Skeletal muscle cell (primary cell): ENCODE measurements at regions not wholly inside any gene's neighbourhood (a gene's known extent, or its start where the extent isn't known, plus 50 kb on each side); places are given as distances from the start of the nearest gene placed in this dataset.
"Not testable (repeated sequence)": the region's sequence is repeated elsewhere in the genome, so short reads cannot be mapped to it uniquely, and the experiment has no call there.

Experiments
- DNase-seq: peaks from one replicate; pipeline ENCODE4 v3.0.0-alpha.2; 2010; ENCODE audit warnings: low read depth
- H3K4me3 ChIP-seq: 2 replicates; pipeline ENCODE4 v1.5.1; 2011; ENCODE audit warnings: low read depth, mild to moderate bottlenecking, control low read depth, low read length, moderate library complexity

DNA sequence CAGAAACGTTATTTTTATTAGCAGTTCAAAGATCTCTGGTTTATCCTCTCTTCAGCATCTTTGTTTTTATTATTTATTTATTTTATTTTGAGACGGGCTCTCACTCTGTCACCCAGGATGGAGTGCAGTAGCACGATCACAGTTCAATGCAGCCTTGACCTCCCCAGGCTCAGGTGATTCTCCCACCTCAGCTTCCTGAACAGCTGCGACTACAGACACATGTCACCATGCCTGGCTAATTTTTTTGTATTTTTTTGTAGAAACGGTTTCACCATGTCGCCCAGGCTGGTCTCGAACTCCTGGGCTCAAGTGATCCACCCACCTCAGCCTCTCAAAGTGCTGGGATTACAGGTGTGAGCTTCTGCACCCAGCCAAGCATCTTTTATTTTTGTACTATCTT lies 147.7 kb downstream of the CDRT15L2 start:
- DNase-seq, H3K4me3 ChIP-seq: not testable (repeated sequence)

DNA sequence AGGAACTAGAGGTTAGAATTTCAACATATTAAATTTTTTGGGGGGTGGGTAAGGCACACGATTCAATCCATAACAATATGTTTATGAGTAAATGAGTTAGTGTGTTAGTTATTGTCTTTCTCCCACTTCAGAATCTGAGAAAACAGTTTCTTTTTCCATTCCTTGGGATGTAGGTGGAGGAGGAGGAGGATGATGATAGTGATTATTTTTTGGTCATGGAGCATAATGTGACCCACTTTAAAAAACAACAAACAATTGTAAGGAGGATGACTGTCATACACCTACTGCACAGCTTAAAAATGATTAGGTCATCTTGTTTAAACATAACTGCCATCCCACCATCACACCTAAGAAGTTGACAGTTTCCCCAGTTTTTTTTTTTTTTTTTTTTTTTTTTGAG lies 148.7 kb downstream of the CDRT15L2 start:
- DNase-seq = no peak
- H3K4me3 ChIP-seq = no peak overlapping the region

GRCh38 chr17:20731131-20731530 lies 151.6 kb downstream of the CDRT15L2 start:
- not testable (repeated sequence) for H3K4me3 ChIP-seq, DNase-seq

- no peak for DNase-seq
- no peak overlapping the region for H3K4me3 ChIP-seq
These were observed 154.4 kb downstream of the CDRT15L2 start for GRCh38 chr17:20733923-20734322.

GRCh38 chr17:20735796-20736195 lies 156.3 kb downstream of the CDRT15L2 start:
- DNase-seq = no peak
- H3K4me3 ChIP-seq = no peak overlapping the region

GRCh38 chr17:20737636-20738035 lies 158.1 kb downstream of the CDRT15L2 start:
- DNase-seq, H3K4me3 ChIP-seq: not testable (repeated sequence)

- no peak for DNase-seq
- no peak overlapping the region for H3K4me3 ChIP-seq
These were observed 191.6 kb downstream of the CDRT15L2 start for GRCh38 chr17:20771104-20771503.

DNA sequence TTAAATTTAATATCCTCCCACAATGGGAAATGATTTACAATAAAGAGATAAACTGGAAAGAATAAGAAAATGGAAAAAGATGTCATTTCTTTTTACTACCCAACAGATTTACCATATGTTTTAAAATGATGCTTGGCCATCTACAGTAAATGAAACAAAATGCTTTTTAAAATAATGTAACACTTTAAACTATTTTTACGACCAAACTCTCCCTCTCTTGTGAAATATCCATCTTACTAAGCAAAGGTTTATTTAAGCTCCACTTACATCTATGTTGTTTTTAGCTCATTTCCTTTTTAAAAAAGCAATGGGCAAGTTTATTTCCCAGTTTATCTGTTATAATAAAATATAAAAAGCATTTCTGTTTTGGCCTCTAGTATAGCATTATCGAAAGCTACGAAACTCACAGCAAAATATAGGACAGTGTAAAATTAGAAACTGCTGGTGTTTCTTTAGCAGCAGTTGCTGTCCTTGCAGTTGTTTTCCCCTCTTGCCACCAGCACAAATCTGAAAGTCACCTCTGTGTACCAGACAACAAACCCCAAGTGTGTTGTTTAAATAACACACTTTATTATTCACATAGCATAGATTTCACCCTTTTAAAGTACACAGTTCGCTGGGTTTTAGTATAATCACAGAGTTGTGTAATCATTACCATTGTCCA lies 195.1 kb downstream of the CDRT15L2 start:
- H3K4me3 ChIP-seq = no peak overlapping the region
- DNase-seq = no peak

- no peak overlapping the region for H3K4me3 ChIP-seq
These were observed 195.8 kb downstream of the CDRT15L2 start for GRCh38 chr17:20775331-20775730.

GRCh38 chr17:20779521-20779920 lies 200.0 kb downstream of the CDRT15L2 start:
- H3K4me3 ChIP-seq = no peak overlapping the region
- no peak for DNase-seq

More at GRCh38 chr17:20775331-20775730, 195.8 kb downstream of the CDRT15L2 start:
- DNase-seq = no peak

DNA sequence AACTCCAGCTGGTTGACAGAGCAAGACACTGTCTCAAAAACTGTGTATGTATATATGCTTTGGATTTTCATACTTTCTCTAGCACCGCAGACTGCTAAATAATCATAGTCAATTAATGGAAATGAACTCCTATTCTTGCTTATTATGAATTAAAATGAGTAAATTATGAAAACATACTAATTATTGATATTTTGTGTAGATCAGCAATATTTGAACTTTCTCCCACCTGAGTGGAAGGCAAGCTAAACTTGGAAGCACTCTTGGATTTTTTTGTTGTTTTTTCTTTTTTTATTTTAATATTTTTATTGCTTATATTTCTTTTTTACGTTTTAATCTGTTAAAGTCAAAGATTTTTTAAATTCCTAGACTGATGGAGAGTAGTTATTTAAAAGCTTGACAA lies 201.7 kb downstream of the CDRT15L2 start:
- no peak for DNase-seq
- no peak overlapping the region for H3K4me3 ChIP-seq

- H3K4me3 ChIP-seq, DNase-seq: not testable (repeated sequence)
These were observed 202.3 kb downstream of the CDRT15L2 start for GRCh38 chr17:20781869-20782268.

GRCh38 chr17:20783091-20783490 lies 203.6 kb downstream of the CDRT15L2 start:
- H3K4me3 ChIP-seq = no peak overlapping the region
- no peak for DNase-seq

- H3K4me3 ChIP-seq = no peak overlapping the region
- no peak for DNase-seq
These were observed 204.7 kb downstream of the CDRT15L2 start for GRCh38 chr17:20784100-20784665.

GRCh38 chr17:20787281-20787680 lies 207.8 kb downstream of the CDRT15L2 start:
- no peak for DNase-seq
- H3K4me3 ChIP-seq = no peak overlapping the region

DNA sequence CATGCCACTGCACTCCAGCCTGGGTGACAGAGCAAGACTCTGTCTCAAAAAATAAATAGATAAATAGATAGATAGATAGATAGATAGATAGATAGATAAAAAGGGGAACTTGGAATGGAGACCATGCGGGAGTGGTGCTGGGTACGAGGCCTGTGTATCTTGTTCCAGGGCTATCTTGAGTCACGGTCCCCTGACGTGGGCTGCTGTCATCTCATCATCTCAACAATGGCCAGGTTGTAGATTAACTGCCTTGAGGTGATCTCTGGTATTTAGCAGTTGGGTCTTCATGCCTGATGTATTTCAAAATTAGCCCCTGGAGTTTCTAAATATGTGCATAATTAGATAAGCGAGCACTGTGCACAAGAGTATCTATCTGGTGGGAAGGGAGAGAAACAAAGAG lies 212.1 kb downstream of the CDRT15L2 start:
- no peak for DNase-seq
- H3K4me3 ChIP-seq = no peak overlapping the region

- not testable (repeated sequence) for DNase-seq, H3K4me3 ChIP-seq
These were observed 215.0 kb downstream of the CDRT15L2 start for GRCh38 chr17:20794532-20794931.

GRCh38 chr17:20797292-20797691 lies 217.8 kb downstream of the CDRT15L2 start:
- DNase-seq = no peak
- no peak overlapping the region for H3K4me3 ChIP-seq

GRCh38 chr17:20800146-20800545 lies 220.6 kb downstream of the CDRT15L2 start:
- no peak for DNase-seq
- no peak overlapping the region for H3K4me3 ChIP-seq

DNA sequence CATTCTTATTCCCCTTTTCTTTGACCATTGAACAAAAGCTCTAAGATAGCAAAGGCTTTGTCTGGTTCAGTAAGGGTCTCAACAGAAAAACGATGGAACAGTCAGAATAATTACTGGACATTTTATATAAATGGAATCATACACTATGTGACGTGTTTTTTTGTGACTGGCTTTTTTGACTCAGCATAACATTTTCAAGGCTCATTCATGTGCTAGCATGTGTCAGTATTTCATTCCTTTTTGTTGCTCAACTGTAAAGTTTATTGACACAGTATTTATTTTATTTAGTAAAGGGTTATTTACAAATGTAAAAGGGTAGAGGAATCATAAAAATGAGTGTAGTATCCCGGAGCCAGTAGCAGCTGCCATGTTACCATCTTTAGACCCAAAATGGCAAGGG lies 226.2 kb downstream of the CDRT15L2 start:
- DNase-seq = no peak
- H3K4me3 ChIP-seq = no peak overlapping the region

DNA sequence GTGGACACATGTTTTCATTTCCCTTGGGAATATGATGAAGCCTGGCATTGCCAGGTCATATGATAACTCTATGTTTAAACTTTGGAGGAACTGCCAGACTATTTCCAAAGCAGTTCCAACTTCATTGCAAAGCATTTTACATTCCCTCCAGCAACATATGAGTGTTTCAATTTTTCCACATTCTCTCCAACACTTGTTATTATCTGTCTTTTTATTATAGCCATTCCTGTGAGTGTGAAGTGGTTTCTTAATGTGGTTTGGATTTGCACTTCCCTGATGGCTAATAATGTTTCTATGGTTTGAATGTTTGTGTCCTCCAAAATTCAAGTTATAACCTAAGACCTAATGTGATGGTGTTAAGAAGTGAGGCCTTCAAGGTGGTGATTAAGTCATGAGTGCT lies 228.0 kb downstream of the CDRT15L2 start:
- not testable (repeated sequence) for DNase-seq, H3K4me3 ChIP-seq
